GM12878 (cell line): ENCODE measurements at regions not wholly inside any gene's neighbourhood (a gene's known extent, or its start where the extent isn't known, plus 50 kb on each side); places are given as distances from the start of the nearest gene placed in this dataset.

Experiments used
- ATF2 ChIP-seq: IDR thresholded peaks from 2 replicates; pipeline ENCODE4 v1.6.1; 2012; ENCODE audit warnings: low read length, inconsistent platforms
- CEBPB ChIP-seq, 2 experiments: fragments of 150-350 bp in 1 of 2; IDR thresholded peaks; 2 replicates each; pipeline ENCODE4 v1.6.1; 2012 to 2014; ENCODE audit warnings: low read depth in 2 of 2, low read length in 2 of 2, borderline replicate concordance in 1 of 2, inconsistent platforms in 1 of 2
- CTCF ChIP-seq, 3 experiments: IDR thresholded peaks in 2 of 3; conservative IDR thresholded peaks in 1 of 3; 2 replicates each; pipeline ENCODE4 v1.5.1; 2011; ENCODE audit warnings: low read depth in 3 of 3, low read length in 3 of 3, mild to moderate bottlenecking in 3 of 3, control low read depth in 2 of 3, moderate library complexity in 2 of 3, inconsistent platforms in 1 of 3, mixed read lengths in 1 of 3; ENCODE audit not compliant: control insufficient read depth in 2 of 3, insufficient read depth in 1 of 3; ENCODE audit errors: extremely low read depth in 1 of 3
- EZH2 ChIP-seq: IDR thresholded peaks from 2 replicates; pipeline ENCODE4 v1.6.1; 2012; ENCODE audit warnings: low read depth, mild to moderate bottlenecking, control low read depth, inconsistent platforms, low read length, borderline replicate concordance; ENCODE audit not compliant: control insufficient read depth
- FOXM1 ChIP-seq: IDR thresholded peaks from 2 replicates; pipeline ENCODE4 v1.6.1; 2012; ENCODE audit warnings: low read depth, mild to moderate bottlenecking, inconsistent platforms, low read length, moderate library complexity
- NFIC ChIP-seq: IDR thresholded peaks from 2 replicates; pipeline ENCODE4 v1.6.1; 2012; ENCODE audit warnings: low read depth, mild to moderate bottlenecking, inconsistent platforms, low read length, moderate library complexity
- NFYA ChIP-seq: IDR thresholded peaks from 2 replicates; pipeline ENCODE4 v1.6.1; 2011; ENCODE audit warnings: low read depth, mild to moderate bottlenecking, low read length, improper control_type of control experiment, borderline replicate concordance
- POLR2A ChIP-seq: IDR thresholded peaks from 2 replicates; pipeline ENCODE4 v1.6.1; 2011; ENCODE audit warnings: low read depth, mild to moderate bottlenecking, low read length
- POLR2AphosphoS2 ChIP-seq: IDR thresholded peaks from 2 replicates; pipeline ENCODE4 v1.6.1; 2011; ENCODE audit warnings: low read depth, mild to moderate bottlenecking, low read length, improper control_type of control experiment, moderate library complexity
- RAD21 ChIP-seq: IDR thresholded peaks from 2 replicates; pipeline ENCODE4 v1.6.1; 2011; ENCODE audit warnings: mild to moderate bottlenecking, low read depth, low read length, moderate library complexity; ENCODE audit not compliant: insufficient read depth
- SMAD1 ChIP-seq: fragments of 450-650 bp; IDR thresholded peaks from 2 replicates; pipeline ENCODE4 v1.6.1; 2018; ENCODE audit warnings: mild to moderate bottlenecking, low read depth; ENCODE audit not compliant: partially characterized antibody
- SUZ12 ChIP-seq: fragments of 200-600 bp; sonication (generic); IDR thresholded peaks from one replicate; pipeline ENCODE4 v1.6.1; 2018; ENCODE audit warnings: antibody characterized with exemption, mild to moderate bottlenecking; ENCODE audit not compliant: unreplicated experiment
- ZNF24 ChIP-seq: fragments of 450-650 bp; IDR thresholded peaks from 2 replicates; pipeline ENCODE4 v1.6.1; 2017; ENCODE audit warnings: antibody characterized with exemption, mild to moderate bottlenecking
- ZNF274 ChIP-seq: IDR thresholded peaks from one replicate; pipeline ENCODE4 v1.8.0; 2011; ENCODE audit not compliant: insufficient read length, insufficient read depth

GRCh38 chr3:157578181-157578580 lies 75.0 kb upstream of the VEPH1 start:
- TF ChIP-seq SMAD1 = no peak
- TF ChIP-seq CTCF (IDR thresholded peaks at IDR 0.05 in 2 of 3, conservative IDR thresholded peaks at IDR 0.05 in 1 of 3; ENCODE audit: control insufficient read depth in 2 of 3, extremely low read depth in 1 of 3, insufficient read depth in 1 of 3, low read depth in 3 of 3, low read length in 3 of 3) = no peak
- TF ChIP-seq SUZ12 = no peak
- TF ChIP-seq POLR2A = no peak
- TF ChIP-seq ZNF24 = no peak
- no peak for TF ChIP-seq POLR2AphosphoS2
- no peak for TF ChIP-seq FOXM1
- TF ChIP-seq RAD21 = no peak
- no peak for TF ChIP-seq EZH2
- TF ChIP-seq NFIC = no peak
- no peak for TF ChIP-seq CEBPB (IDR thresholded peaks at IDR 0.05; ENCODE audit: borderline replicate concordance in 1 of 2, low read depth in 2 of 2, low read length in 2 of 2)
- no peak for TF ChIP-seq ZNF274
- no peak for TF ChIP-seq ATF2
- no peak for TF ChIP-seq NFYA
